Nucleus accumbens (tissue), 56 donors: ENCODE measurements at regions not wholly inside any gene's neighbourhood (a gene's known extent, or its start where the extent isn't known, plus 50 kb on each side); places are given as distances from the start of the nearest gene placed in this dataset.
"Not testable (repeated sequence)": the region's sequence is repeated elsewhere in the genome, so short reads cannot be mapped to it uniquely, and the experiment has no call there.

Experiments
- DNase-seq, 56 donors: peaks; one replicate each; lab custom pipeline; 2025; lab: John Stamatoyannopoulos, UW

DNA sequence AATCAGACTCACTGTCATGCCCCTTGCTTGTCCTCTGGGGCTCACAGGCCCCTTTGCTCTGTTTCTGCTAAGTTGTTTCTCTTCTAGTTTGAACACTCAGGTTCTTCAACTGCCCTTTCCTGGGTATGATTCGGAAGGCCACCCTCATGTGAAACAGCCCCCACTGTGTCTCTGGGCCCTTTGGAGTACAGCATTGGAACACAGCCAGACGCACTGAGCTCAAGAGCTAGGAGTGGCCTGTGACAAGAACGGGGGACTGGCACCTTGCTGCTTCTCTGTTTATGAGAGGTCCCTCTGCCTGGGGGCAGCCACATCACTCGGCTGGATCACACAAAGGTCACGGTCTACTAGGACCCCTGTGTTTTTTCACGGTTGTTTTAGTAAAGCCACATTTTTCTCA lies 114.4 kb upstream of the ZC3H12A start:
- no peak for DNase-seq

DNA sequence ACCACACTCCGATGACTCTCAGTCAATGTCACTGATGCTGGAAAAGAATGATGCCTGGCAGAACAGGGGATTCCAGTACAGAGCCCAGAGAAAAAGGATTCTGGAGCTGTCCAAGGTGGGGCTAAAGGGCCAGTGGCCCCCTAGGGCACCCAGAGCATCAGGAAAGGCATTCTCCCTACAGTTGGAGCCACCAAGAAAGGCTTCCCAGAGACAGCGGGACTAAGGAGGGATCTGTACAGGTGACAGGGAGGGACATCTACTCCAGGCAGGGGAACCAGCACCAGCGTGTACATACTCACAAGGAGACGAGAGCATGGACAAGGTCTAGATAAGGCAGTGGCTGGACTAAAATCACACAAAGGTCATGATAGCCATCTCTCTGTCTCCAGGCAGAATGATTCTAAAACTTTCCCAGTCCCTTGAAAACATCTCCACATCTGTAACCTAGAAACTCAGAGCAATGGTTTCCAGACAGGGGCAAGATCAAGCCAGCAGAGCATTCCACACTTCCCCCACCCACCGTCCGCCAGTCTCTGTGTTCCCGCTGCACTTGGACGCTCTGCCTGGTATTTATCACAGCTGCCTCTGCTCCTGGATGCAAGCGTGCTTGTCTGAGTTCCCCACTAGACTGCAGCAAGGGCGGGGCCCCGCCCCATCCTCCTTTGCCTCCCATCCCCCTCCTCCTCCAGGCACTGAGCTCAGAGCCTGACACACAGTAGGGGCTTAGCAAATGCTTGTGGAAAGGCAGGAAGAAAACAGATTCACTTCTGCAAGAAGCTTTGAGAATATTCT lies 111.6 kb upstream of the ZC3H12A start:
- peak in 4 of 56 donors; percentile 3 to 10 (median 7) for DNase-seq

DNA sequence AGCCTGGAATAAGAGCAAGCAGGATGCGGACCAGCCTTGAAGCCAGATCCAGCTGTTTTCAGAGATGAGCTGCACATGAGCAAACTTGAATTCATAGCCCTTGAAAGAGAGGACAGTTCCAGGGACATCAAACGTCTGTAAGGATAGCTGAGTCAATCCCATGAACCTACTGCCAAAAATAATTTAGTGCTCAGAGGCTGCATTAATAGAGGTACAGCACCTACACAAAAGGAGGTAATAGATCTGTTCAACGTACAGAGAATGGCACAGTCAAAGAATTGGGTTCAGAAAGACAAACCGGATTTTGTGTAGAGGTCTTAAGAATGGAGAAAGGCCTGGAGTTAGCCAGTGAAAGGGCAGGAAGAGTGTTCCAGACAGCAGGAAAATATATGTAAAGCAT lies 110.8 kb upstream of the ZC3H12A start:
- DNase-seq: no peak

DNA sequence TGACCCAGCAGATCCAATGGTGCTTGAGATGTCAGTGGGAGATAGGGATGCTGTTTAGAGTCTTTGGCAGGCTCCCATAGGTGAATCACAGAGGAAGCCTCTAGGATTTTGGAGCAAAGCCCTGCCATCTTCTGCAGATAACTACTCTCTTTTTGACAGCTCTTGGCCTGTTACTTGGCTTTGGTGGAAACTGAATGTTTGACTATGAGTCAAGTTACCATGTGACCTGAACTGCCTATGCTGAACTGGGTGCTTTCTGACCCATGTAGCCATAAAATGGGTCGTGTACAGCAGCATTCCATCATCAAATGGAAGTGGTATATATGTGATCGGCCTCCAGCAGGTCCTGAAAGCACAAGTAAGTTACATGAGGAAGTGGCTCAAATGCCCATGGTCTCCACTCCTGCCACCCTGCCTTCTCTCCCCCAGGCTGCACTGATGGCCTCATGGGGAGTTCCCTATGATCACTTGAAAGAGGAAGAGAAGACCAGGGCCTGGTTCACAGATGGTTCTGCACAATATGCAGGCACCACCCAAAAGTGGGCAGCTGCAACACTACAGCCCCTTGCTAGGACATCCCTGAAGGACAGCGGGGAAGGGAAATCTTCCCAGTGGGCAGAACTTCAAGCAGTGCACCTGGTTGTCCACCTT lies 105.6 kb upstream of the ZC3H12A start:
- peak in 1 of 56 donors; percentile 9 for DNase-seq

DNA sequence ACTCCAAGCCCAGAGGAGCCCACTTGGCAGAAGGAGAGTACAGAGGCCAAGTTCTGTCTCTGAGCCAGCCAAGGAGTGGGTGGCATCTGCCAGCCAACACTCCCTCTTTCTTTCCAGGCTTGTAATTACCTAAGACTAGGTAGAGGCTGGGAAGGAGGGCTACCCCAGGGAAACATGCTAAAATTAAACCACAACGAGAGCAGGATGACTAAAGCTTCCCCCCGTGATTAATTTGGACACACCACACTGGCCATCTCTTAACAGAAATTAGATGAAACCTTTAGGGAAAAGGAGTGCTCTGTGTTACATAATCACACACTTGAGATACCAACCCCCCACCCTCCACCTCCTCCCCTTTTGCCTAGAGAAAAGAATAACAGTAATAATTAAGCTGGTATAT lies 102.1 kb upstream of the ZC3H12A start:
- no peak for DNase-seq

DNA sequence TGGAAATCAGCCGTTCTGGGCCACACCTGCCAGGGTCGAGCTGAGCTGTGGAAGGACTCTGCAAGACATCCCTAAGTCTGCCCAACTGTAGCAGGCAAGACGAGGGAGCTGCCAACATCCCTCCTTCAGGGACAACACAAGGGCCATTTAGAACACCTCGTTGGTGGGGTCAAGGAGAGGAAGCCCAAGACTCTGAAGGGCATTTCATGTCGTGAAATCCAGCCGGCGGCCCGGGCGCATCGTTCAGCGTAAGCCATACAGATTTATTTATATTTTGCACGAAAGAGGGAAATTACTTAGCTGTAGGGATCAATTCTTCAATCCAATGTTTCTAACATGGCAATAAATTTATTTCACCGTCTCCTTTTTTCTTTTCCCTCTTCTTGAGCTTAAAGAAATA lies 101.7 kb upstream of the ZC3H12A start:
- no peak for DNase-seq

DNA sequence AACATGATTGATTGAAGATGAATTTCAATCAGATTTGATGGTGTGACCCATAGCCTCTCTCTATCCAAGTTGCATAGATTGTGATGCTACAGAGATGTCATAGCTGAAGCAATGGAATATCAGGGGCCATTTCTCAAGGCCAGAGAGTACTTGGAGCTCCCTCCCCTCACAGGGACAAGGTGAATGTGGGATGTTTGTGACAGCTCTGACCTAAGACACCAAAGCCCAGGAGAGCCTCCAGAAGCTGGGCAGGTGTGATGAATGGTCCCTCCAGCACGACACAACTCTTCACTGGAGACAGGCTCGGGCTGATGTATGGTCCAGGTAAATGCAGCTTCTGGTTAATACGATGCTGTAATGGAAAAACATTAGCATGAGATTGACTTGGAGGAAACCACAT lies 101.0 kb upstream of the ZC3H12A start:
- DNase-seq: no peak

DNA sequence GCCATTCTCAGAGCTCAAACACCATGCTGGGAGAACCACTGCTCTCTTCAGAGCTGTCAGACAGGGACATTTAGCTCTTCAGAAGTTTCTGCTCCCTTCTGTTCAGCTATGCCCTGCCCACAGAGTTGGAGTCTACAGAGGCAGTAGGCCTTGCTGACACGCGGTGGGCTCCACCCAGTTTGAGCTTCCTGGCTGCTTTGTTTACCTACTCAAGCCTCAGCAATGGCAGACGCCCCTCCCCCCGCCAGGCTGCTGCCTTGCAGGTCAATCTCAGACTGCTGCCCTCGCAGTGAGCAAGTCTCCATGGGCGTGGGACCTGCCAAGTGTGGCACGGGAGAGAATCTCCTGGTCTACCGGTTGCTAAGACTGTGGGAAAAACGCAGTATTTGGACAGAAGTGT lies 93.8 kb upstream of the ZC3H12A start:
- not testable (repeated sequence) for DNase-seq

DNA sequence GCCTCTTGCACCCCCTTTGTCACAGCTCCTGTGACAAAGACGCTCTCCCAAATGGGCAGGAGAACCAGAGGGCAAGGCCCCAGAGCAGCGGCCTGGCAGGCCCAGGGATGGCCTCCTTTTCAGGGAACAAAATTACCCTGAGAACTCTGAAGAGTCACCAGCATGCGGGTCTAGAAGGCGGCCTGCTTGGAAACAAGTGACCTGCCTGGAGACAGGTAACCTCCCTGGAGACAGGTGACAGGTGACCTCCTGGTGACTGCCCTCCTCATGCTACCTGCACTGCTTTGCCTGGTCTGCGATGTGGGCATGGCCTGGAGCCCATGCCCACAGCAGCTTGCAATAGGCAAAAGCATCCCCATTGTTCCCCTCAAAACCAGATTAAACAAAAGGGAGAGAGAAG lies 86.5 kb upstream of the ZC3H12A start:
- no peak for DNase-seq

DNA sequence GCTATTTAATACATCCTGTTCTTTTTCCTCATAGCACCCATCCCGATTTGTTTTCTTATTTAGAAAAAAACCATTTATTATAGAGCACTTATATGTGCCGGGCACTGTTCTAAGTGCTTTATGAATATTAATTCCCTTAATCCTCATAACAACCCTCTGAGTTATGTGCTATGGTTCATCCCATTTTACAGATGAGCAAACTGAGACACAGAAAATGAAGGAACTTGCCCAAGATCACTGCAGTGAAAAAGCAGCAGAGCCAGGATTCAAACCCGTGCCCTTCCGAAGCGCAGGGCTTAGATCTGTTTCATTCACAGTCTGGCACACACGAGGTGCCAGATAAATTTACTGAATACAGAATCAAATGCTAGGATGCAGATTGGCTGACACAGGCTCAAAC lies 85.1 kb upstream of the ZC3H12A start:
- DNase-seq: no peak

DNA sequence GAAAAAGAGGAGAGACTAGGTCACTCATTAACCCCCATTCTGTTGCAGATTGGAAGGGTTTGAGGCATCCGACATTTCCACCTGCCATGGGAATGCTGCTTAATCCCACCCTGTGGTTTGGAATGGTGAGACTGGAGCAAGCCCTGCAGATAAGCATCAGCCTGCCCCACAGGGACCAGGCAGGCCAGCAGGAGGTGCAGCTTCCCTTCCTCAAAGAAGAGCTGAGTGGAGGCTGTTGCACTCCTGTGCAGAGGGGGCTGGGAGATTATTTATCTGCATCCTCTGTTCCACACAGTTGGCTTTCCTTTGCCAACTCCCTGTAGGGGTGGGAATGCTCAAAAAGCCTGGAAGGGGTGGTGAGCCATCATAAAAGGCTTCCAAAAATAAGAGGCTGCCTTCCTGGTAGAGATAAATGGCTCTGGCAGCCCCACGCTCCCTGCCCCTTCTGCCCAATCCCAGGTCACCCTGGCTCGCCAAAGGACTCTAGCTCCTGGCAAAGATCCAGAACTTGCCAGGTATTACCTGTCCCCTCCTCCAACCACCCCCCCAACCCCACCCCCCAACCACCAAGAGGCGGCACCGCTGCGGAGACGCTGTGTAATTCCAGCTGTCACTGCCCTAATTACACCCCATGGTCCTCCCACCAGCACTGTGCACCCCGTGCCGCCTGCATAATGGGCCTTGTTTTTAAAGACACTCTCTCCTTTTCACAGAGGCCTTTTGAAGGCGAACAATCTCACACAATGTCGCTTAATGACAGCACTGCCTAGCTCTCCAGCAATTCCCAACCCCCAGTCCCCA lies 83.0 kb upstream of the ZC3H12A start:
- peak in 15 of 56 donors; percentile 10 to 53 (median 22) for DNase-seq

DNA sequence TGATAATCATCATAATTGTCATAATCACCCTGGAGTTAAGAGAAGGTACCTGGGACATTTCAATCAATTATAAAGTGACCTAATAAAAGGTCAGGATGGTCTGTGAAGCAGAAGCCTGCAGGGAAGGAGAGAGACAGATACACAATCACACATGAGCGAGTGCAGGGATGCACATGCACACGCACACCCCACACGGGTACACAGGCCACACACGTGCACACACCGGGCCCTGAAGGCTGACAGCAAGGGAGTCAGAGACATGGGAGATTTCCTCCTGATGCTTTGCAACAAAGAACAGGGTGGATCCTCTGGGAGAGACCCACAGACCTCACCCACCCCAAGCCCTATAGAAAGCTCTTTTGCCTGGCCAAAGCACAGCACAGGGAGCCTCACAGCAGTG lies 82.3 kb upstream of the ZC3H12A start:
- DNase-seq: no peak

DNA sequence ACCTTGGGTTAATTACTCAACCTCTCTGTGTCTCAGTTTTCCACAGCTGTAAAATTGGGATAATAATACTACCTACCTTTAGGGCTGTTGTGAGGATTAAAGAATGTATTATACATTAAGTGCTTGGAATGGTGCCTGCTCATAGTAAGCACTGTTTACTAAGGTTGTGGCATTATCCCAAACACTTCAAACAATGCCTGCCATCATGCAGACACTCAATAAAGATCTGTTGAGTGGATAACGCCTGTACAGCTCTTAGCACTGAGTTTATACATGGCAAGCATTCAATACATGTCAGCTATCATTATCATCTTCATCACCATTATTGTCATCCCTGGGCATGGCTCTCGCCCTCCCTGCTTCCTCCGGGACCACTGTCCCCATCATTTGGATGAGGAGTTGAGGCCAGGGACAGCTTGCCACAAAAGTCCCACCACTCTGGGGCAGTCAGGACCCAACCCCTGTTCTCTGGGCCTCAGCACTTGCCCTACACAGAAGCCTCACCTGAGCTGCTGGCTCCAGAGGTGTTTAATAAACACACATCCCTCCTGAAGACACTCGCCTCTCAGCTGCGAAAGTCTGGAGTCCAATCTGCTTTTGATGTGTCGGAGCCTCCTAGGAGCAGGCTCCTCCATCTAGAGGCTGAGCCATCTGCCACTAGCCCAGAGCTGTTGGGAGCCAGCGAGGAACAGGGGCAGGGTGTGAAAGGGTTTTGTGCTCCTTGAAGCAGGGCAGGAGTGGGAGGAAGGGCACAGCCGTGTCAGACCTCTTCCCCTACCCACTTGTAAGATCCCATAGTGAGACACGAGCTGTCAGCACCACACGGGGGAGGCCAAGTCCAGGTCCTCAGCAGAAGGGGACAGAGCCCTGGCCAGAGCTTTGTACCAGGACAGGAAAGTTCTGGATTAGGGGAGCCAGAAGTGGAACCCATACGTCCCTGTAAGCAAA lies 80.9 kb upstream of the ZC3H12A start:
- DNase-seq: no peak

DNA sequence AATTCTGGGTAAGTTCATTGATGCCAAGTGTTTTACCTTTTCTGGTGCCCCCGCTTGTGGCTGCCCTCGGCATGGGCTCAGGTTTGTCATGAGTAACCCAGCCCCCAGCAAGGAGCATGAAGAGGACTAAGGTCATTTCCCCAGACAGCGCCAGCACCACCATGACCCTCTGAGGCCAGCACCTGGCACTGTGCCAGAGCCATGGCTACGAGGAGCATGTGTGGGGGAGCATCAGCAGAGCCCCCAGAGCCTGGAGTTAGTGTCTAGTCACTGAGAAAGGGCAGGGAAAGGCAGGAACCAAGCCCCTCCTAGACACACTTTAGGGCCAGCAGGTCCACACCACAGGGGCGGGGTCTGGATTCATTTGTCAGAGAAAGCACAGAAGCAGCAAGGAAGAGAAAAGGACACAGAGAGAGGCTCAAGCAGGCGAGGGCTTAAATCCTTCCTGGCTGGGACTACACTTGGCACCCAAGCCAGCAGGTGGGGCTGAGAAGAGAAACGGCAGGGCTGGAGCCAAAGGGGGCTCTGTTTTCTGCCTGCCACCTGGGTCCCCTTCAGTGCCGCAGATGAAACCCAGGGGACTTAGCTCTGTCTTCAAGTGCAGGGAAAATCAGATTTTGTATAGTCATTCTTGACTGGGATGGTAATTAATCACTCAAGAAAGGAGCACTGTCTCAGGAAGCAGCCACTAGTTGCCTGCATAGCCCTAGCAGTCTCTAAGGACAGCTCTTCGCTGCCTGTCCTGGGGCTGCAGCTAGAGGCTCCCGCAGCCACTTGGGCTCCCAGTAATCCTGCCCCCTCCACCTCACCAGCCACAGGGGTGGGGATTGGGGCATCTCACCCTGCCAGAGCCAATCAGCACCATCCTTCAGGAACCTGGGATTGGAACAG lies 79.6 kb upstream of the ZC3H12A start:
- peak in 1 of 56 donors; percentile 11 for DNase-seq

DNA sequence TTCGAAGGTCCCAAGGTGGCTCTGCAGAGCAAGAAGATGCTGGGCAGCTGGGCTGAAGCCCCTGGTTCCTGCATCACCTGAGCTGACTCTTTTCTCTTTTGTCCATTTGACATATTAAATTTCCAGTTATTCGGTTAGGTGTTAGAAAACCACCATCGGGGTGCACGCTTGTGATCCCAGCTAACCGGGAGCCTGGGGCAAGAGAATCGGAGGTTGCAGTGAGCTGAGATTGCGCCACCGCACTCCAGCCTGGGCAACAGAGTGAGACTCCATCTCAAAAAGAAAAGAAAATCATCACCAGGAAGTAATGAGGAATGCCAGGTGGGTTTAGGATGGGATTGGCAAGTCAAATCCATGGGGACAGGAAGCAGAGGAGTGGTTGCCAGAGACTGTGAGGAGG lies 76.3 kb upstream of the ZC3H12A start:
- DNase-seq: no peak

DNA sequence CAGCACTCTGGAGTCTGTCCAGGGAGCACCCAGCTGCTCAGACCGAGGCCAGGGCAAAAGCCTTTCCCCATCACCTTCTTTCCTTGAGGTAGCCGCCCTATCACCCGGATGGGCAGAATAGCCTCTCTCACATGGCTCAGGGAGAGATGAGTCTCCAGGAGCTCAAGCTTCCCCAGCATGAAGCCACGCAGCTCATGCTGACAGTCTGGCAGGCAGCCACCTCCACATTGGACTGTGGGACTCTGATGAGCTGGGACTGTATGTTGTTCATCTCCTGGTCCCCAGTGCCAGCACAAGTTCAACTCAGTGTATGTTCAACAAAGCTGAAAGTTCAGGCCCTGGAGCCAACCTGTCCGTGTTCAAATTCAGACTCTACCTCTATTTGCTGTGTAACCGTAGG lies 75.2 kb upstream of the ZC3H12A start:
- peak in 4 of 56 donors; percentile 5 to 47 (median 8) for DNase-seq

DNA sequence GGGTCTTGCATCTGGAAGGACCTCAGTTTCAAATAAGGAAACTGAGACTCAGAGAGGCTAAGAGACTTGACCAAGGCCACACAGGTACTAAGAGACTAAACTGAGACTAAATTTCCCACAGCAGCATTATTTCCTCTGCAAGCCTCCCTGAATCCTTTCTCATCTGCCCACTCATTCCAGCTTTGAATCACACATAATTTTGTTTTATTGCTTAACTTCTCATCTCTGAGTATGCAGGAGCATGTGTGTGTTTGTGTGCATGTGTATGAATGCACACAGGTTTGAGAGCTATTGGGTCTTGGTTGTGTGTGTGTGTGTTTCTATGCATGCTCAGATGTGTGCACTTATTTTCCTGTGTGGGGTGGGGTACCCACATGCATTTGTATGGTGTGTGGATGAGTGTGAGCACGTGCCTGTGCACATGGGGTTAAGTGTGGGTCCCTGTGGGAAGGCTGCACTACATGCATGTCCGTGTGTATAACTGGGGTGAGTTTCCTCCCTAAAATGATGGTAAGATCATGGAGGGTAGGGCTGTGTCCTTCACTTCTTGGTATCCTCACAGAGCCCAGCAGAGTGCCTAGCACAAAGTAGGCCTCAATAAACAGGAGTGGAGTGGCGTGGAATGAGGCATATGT lies 74.4 kb upstream of the ZC3H12A start:
- DNase-seq: peak in 1 of 56 donors; percentile 21

DNA sequence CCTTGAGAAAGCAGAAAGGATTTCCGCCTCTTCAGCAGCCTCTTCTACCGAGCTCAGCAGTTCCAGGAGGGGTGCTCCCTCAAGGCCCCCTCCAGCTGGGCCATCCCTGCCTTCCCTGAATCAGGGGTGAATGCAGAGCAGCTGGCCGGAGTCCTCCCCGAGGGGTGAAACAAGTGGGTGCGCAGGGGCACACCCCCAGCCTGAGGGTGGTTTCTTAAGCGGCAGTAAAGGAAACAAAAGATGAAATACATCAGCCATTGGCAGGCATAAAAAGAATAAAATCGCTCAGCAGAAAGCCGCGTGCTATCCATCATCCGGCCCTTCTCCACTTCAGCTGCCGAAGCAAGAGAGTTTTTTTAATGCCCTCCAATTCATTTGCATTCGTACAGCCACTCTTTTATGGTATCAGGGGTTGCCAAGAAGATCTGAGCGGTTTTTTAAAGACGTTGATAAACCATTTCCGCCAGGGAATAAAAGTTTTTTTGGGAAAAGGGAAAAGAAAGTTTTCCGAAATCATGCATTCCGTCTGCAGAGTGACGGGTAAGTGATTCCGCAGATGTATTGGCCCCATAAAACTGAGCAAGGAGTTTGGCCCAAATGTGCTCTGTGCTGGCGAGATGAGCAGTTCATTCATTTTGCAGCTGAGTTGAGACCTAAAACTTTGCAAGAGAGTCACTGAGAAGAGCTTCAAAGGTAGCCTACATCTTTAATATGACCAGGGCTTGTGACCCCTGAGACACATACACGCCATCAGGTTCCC lies 73.7 kb upstream of the ZC3H12A start:
- DNase-seq: peak in 3 of 56 donors; percentile 12 to 27 (median 21)
